A549 (cell line): ENCODE measurements at regions not wholly inside any gene's neighbourhood (a gene's known extent, or its start where the extent isn't known, plus 50 kb on each side); places are given as distances from the start of the nearest gene placed in this dataset.

ENCODE experiments used
- ATAC-seq, 2 experiments: fragments of 200-7000 bp in 1 of 2; fragments of >200 bp in 1 of 2; cut with Nextera tagmentation in 1 of 2; cut with Tn5 transposase in 1 of 2; 3 replicates each; pipeline versions ENCODE4 v1.8.0 to v1.9.1; 2018 to 2020; ENCODE audit warnings: mild to moderate bottlenecking in 1 of 2, moderate library complexity in 1 of 2
- CTCF ChIA-PET: fragments of 300-600 bp; sonication (Branson Sonifier 250); formaldehyde crosslinking; extraction: SDS; loops from one replicate; lab custom pipeline; 2021; ENCODE audit warnings: antibody characterized with exemption, inconsistent platforms; lab: Yijun Ruan, JAX
- POLR2A ChIA-PET: fragments of 350-600 bp; formaldehyde crosslinking; extraction: SDS; loops from one replicate; lab custom pipeline; 2021; ENCODE audit warnings: antibody characterized with exemption, inconsistent platforms; lab: Yijun Ruan, JAX
- DNase-seq, 2 experiments: peaks; one replicate each; pipeline versions ENCODE4 v3.0.0 to v3.0.0-alpha.2; 2011 to 2016; ENCODE audit warnings: low read depth in 1 of 2, low spot score in 1 of 2
- FAIRE-seq: peaks from 2 replicates; lab custom pipeline; 2011; peaks lifted over from hg19 to GRCh38; lab: Jason Lieb, UNC
- H3K27ac ChIP-seq, 2 experiments: fragments of >200 bp; sonication (Bioruptor Twin); formaldehyde crosslinking; 3 replicates each; pipeline ENCODE4 v1.5.1; 2016 to 2017
- H3K4me1 ChIP-seq: fragments of >200 bp; sonication (Bioruptor Twin); formaldehyde crosslinking; 3 replicates; pipeline ENCODE4 v1.6.1; 2016
- H3K4me2 ChIP-seq: fragments of >200 bp; sonication (Bioruptor Twin); formaldehyde crosslinking; 3 replicates; pipeline ENCODE4 v1.6.1; 2016
- H3K4me3 ChIP-seq: fragments of >200 bp; sonication (Bioruptor Twin); formaldehyde crosslinking; 3 replicates; pipeline ENCODE4 v1.5.1; 2016
- H3K9me3 ChIP-seq: fragments of >200 bp; sonication (Bioruptor Twin); formaldehyde crosslinking; 3 replicates; pipeline ENCODE4 v1.6.1; 2016
- BHLHE40 ChIP-seq: IDR thresholded peaks from 2 replicates; pipeline ENCODE4 v1.6.1; 2012; ENCODE audit warnings: low read depth, low read length, inconsistent platforms
- CHD2 ChIP-seq: fragments of 150-350 bp; IDR thresholded peaks from 2 replicates; pipeline ENCODE4 v1.6.1; 2014; ENCODE audit warnings: low read length; ENCODE audit not compliant: partially characterized antibody
- EHF ChIP-seq: fragments of 250-450 bp; sonication (Bioruptor Pico); IDR thresholded peaks from 2 replicates; pipeline ENCODE4 v1.5.0; 2020; ENCODE audit warnings: mild to moderate bottlenecking
- FOXS1 ChIP-seq: fragments of 250-450 bp; sonication (Bioruptor Pico); IDR thresholded peaks from 2 replicates; pipeline ENCODE4 v1.5.0; 2020; ENCODE audit warnings: mild to moderate bottlenecking, moderate library complexity
- HDAC2 ChIP-seq: fragments of 200-600 bp; sonication (generic); IDR thresholded peaks from 2 replicates; pipeline ENCODE4 v1.6.1; 2016
- HEYL ChIP-seq: fragments of 250-450 bp; sonication (Bioruptor Pico); IDR thresholded peaks from 2 replicates; pipeline ENCODE4 v1.8.0; 2021; ENCODE audit warnings: mild to moderate bottlenecking, moderate library complexity
- JUNB ChIP-seq: fragments of >200 bp; sonication (Bioruptor Twin); formaldehyde crosslinking; IDR thresholded peaks from 2 replicates; pipeline ENCODE4 v1.6.1; 2016
- MYC ChIP-seq: IDR thresholded peaks from 2 replicates; pipeline ENCODE4 v1.6.1; 2012; ENCODE audit warnings: mild to moderate bottlenecking, inconsistent platforms, low read length, improper control_type of control experiment, borderline replicate concordance
- NFE2L2 ChIP-seq: fragments of 150-350 bp; conservative IDR thresholded peaks from 2 replicates; pipeline ENCODE4 v1.6.1; 2014; ENCODE audit warnings: low read length
- NPAS2 ChIP-seq: fragments of 250-450 bp; sonication (Bioruptor Pico); IDR thresholded peaks from 2 replicates; pipeline ENCODE4 v1.8.0; 2022; ENCODE audit warnings: mild to moderate bottlenecking, moderate library complexity, borderline replicate concordance
- PHF8 ChIP-seq: fragments of 200-600 bp; sonication (generic); IDR thresholded peaks from 2 replicates; pipeline ENCODE4 v1.6.1; 2016; ENCODE audit warnings: low read depth, mild to moderate bottlenecking, antibody characterized with exemption, moderate library complexity, borderline replicate concordance
- RCOR1 ChIP-seq: fragments of 150-350 bp; IDR thresholded peaks from 2 replicates; pipeline ENCODE4 v1.6.1; 2014; ENCODE audit warnings: antibody characterized with exemption, low read length, low read depth
- ZC3H11A ChIP-seq: fragments of 450-650 bp; IDR thresholded peaks from 2 replicates; pipeline ENCODE4 v1.6.1; 2014; ENCODE audit warnings: antibody characterized with exemption, mild to moderate bottlenecking
- ZFP36 ChIP-seq: fragments of 450-650 bp; IDR thresholded peaks from 2 replicates; pipeline ENCODE4 v1.6.1; 2014; ENCODE audit warnings: borderline replicate concordance; ENCODE audit not compliant: partially characterized antibody
- WGBS: methylation state at CpG from one replicate; pipeline ENCODE4 v1.1.6; 2017; ENCODE audit errors: missing lambda C conversion rate; 5-methylcytosine and 5-hydroxymethylcytosine counted together
- TF ChIP-seq, protein P1 (sequence below): fragments of 150-350 bp; IDR thresholded peaks from 2 replicates; pipeline ENCODE4 v1.6.1; 2014; ENCODE audit warnings: low read depth, mild to moderate bottlenecking, low read length
- TF ChIP-seq, protein P2 (sequence below): fragments of 200-600 bp; sonication (generic); IDR thresholded peaks from 2 replicates; pipeline ENCODE4 v1.6.1; 2016; ENCODE audit warnings: antibody characterized with exemption, mild to moderate bottlenecking, moderate library complexity
- TF ChIP-seq, protein P3 (sequence below): IDR thresholded peaks from 2 replicates; pipeline ENCODE4 v1.6.1; 2012; ENCODE audit warnings: low read depth, borderline replicate concordance
- TF ChIP-seq, protein P4 (sequence below): fragments of >200 bp; sonication (Bioruptor Twin); formaldehyde crosslinking; IDR thresholded peaks from 2 replicates; pipeline ENCODE4 v1.6.1; 2016
- TF ChIP-seq, protein P5 (sequence below): fragments of >200 bp; sonication (Bioruptor Twin); formaldehyde crosslinking; IDR thresholded peaks from 3 replicates; pipeline ENCODE4 v1.5.1; 2016
- TF ChIP-seq, protein P6 (sequence below): fragments of >200 bp; sonication (Bioruptor Twin); formaldehyde crosslinking; IDR thresholded peaks from 3 replicates; pipeline ENCODE4 v1.6.1; 2016

DNA sequence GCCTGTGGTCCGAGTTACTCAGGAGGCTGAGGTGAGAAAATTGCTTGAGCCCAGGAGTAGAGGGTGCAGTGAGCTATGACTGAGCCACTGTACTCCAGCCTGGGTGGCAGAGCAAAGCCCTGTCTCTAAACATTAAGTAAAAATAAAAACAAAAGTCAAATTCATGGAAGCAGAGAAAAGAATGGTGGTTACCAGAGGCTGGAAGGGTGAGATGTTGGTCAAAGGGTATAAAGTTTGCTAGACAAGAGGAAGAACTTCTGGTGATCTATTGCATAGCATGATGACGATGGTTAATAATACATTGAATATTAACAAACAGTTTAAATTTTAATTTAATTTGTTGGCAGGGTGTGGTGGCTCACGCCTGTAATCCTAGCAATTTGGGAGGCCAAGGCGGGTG is 68.1 kb downstream of the CRPPA start:
- ATAC-seq (no peak), FAIRE-seq (no peak), DNase-seq (no peak)
- TF ChIP-seq BHLHE40, result no peak
- TF ChIP-seq ZC3H11A, result no peak
- TF ChIP-seq, protein P1, sequence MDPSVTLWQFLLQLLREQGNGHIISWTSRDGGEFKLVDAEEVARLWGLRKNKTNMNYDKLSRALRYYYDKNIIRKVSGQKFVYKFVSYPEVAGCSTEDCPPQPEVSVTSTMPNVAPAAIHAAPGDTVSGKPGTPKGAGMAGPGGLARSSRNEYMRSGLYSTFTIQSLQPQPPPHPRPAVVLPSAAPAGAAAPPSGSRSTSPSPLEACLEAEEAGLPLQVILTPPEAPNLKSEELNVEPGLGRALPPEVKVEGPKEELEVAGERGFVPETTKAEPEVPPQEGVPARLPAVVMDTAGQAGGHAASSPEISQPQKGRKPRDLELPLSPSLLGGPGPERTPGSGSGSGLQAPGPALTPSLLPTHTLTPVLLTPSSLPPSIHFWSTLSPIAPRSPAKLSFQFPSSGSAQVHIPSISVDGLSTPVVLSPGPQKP, result no peak
- no peak for TF ChIP-seq PHF8
- TF ChIP-seq, protein P2, sequence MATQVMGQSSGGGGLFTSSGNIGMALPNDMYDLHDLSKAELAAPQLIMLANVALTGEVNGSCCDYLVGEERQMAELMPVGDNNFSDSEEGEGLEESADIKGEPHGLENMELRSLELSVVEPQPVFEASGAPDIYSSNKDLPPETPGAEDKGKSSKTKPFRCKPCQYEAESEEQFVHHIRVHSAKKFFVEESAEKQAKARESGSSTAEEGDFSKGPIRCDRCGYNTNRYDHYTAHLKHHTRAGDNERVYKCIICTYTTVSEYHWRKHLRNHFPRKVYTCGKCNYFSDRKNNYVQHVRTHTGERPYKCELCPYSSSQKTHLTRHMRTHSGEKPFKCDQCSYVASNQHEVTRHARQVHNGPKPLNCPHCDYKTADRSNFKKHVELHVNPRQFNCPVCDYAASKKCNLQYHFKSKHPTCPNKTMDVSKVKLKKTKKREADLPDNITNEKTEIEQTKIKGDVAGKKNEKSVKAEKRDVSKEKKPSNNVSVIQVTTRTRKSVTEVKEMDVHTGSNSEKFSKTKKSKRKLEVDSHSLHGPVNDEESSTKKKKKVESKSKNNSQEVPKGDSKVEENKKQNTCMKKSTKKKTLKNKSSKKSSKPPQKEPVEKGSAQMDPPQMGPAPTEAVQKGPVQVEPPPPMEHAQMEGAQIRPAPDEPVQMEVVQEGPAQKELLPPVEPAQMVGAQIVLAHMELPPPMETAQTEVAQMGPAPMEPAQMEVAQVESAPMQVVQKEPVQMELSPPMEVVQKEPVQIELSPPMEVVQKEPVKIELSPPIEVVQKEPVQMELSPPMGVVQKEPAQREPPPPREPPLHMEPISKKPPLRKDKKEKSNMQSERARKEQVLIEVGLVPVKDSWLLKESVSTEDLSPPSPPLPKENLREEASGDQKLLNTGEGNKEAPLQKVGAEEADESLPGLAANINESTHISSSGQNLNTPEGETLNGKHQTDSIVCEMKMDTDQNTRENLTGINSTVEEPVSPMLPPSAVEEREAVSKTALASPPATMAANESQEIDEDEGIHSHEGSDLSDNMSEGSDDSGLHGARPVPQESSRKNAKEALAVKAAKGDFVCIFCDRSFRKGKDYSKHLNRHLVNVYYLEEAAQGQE, result no peak
- no peak for TF ChIP-seq HDAC2
- no peak for TF ChIP-seq NPAS2
- TF ChIP-seq NFE2L2, result no peak
- TF ChIP-seq, protein P3, sequence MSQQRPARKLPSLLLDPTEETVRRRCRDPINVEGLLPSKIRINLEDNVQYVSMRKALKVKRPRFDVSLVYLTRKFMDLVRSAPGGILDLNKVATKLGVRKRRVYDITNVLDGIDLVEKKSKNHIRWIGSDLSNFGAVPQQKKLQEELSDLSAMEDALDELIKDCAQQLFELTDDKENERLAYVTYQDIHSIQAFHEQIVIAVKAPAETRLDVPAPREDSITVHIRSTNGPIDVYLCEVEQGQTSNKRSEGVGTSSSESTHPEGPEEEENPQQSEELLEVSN, result no peak
- TF ChIP-seq, protein P4, sequence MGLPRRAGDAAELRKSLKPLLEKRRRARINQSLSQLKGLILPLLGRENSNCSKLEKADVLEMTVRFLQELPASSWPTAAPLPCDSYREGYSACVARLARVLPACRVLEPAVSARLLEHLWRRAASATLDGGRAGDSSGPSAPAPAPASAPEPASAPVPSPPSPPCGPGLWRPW, result no peak
- TF ChIP-seq RCOR1, result no peak
- TF ChIP-seq MYC, result no peak
- no peak for TF ChIP-seq EHF
- TF ChIP-seq, protein P5, sequence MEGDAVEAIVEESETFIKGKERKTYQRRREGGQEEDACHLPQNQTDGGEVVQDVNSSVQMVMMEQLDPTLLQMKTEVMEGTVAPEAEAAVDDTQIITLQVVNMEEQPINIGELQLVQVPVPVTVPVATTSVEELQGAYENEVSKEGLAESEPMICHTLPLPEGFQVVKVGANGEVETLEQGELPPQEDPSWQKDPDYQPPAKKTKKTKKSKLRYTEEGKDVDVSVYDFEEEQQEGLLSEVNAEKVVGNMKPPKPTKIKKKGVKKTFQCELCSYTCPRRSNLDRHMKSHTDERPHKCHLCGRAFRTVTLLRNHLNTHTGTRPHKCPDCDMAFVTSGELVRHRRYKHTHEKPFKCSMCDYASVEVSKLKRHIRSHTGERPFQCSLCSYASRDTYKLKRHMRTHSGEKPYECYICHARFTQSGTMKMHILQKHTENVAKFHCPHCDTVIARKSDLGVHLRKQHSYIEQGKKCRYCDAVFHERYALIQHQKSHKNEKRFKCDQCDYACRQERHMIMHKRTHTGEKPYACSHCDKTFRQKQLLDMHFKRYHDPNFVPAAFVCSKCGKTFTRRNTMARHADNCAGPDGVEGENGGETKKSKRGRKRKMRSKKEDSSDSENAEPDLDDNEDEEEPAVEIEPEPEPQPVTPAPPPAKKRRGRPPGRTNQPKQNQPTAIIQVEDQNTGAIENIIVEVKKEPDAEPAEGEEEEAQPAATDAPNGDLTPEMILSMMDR, result no peak
- TF ChIP-seq, protein P6, sequence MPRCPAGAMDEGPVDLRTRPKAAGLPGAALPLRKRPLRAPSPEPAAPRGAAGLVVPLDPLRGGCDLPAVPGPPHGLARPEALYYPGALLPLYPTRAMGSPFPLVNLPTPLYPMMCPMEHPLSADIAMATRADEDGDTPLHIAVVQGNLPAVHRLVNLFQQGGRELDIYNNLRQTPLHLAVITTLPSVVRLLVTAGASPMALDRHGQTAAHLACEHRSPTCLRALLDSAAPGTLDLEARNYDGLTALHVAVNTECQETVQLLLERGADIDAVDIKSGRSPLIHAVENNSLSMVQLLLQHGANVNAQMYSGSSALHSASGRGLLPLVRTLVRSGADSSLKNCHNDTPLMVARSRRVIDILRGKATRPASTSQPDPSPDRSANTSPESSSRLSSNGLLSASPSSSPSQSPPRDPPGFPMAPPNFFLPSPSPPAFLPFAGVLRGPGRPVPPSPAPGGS, result no peak
- no peak for TF ChIP-seq CHD2
- Histone ChIP-seq H3K9me3 (no peaks in the 10 kb centered on the region), H3K4me1 (no peaks in the 10 kb centered on the region), H3K4me2 (no peak overlapping the region), H3K27ac (no peak overlapping the region), H3K4me3 (no peak overlapping the region)
- CTCF ChIA-PET, result no interaction called here
- 40% methylated on average over 4 of the region's 4 CpGs for WGBS
- POLR2A ChIA-PET, result no interaction called here

DNA sequence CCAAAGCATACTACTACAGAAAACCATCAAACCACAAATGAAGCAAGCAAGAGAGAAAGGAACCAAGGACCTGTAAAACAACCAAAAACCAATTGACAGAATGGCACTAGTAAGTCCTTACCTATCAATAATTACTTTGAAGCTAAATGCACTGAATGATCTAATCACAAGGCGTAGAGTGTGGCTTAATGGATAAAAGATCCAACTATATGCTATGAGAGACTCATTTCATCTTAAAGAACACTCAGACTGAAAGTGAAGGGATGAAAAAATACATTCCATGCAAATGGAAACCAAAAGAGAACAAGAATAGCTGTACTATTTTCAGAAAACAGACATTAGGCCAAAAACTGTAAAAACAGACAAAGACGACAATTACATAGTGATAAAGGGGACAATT is 70.7 kb downstream of the CRPPA start:
- Histone ChIP-seq H3K4me1 (no peaks in the 10 kb centered on the region), H3K27ac (no peak overlapping the region), H3K4me3 (no peak overlapping the region), H3K4me2 (no peak overlapping the region), H3K9me3 (no peaks in the 10 kb centered on the region)
- no peak for ATAC-seq
- WGBS, result 69% methylated on average over 2 of the region's 2 CpGs
- TF ChIP-seq, protein P5, result no peak
- TF ChIP-seq FOXS1 (CRISPR knock-in tag) (no peak), HEYL (CRISPR knock-in tag) (no peak), ZFP36 (no peak), JUNB (no peak)
- no peak for DNase-seq
- no peak for FAIRE-seq
- POLR2A ChIA-PET, result no interaction called here
- CTCF ChIA-PET, result no interaction called here
